AG04449 (cell line): ENCODE measurements at regions not wholly inside any gene's neighbourhood (a gene's known extent, or its start where the extent isn't known, plus 50 kb on each side); places are given as distances from the start of the nearest gene placed in this dataset.
"Not testable (repeated sequence)": the region's sequence is repeated elsewhere in the genome, so short reads cannot be mapped to it uniquely, and the experiment has no call there.

Source experiments
- CTCF ChIA-PET: fragments of 350-600 bp; formaldehyde crosslinking; extraction: SDS; loops from one replicate; lab custom pipeline; 2021; ENCODE audit warnings: antibody characterized with exemption; lab: Yijun Ruan, JAX
- POLR2A ChIA-PET: fragments of 400-600, 350-600 bp; formaldehyde crosslinking; extraction: SDS; loops from one replicate; lab custom pipeline; 2020; ENCODE audit warnings: antibody characterized with exemption, inconsistent platforms; lab: Yijun Ruan, JAX
- DNase-seq: peaks from one replicate; pipeline ENCODE4 v3.0.0-alpha.2; 2010; ENCODE audit warnings: low read depth, low spot score
- H3K4me3 ChIP-seq: 2 replicates; pipeline ENCODE4 v1.5.1; 2011; ENCODE audit warnings: low read depth, mild to moderate bottlenecking, control low read depth, low read length
- CTCF ChIP-seq: IDR thresholded peaks from one replicate; pipeline ENCODE4 v1.5.1; 2011; ENCODE audit warnings: mild to moderate bottlenecking, moderate library complexity, low read length, control low read depth, inconsistent platforms; ENCODE audit not compliant: insufficient read depth; ENCODE audit errors: missing control alignments

- no peak for TF ChIP-seq CTCF
- CTCF ChIA-PET: no interaction called here
- POLR2A ChIA-PET: no interaction called here
- H3K4me3 ChIP-seq: no peak overlapping the region
- DNase-seq: no peak
Observed at GRCh38 chr6:165769884-165770283, 106.8 kb upstream of the PDE10A start.

- ChIA-PET CTCF (no interaction called here), POLR2A (no interaction called here)
- TF ChIP-seq CTCF: no peak
- H3K4me3 ChIP-seq: no peak overlapping the region
- DNase-seq: no peak
Observed at GRCh38 chr6:165769401-165769800, 106.4 kb upstream of the PDE10A start.

GRCh38 chr6:165768961-165769360 lies 105.9 kb upstream of the PDE10A start:
- no peak for TF ChIP-seq CTCF
- ChIA-PET CTCF (no interaction called here), POLR2A (no interaction called here)
- DNase-seq: no peak
- H3K4me3 ChIP-seq: no peak overlapping the region

- DNase-seq: no peak
- ChIA-PET POLR2A (no interaction called here), CTCF (no interaction called here)
- no peak for TF ChIP-seq CTCF
- no peak overlapping the region for H3K4me3 ChIP-seq
Observed at GRCh38 chr6:165767228-165767627, 104.2 kb upstream of the PDE10A start.

- TF ChIP-seq CTCF: no peak
- ChIA-PET POLR2A (no interaction called here), CTCF (no interaction called here)
- DNase-seq: no peak
- no peak overlapping the region for H3K4me3 ChIP-seq
Observed at GRCh38 chr6:165766457-165766856, 103.4 kb upstream of the PDE10A start.

GRCh38 chr6:165766026-165766425 lies 103.0 kb upstream of the PDE10A start:
- no peak overlapping the region for H3K4me3 ChIP-seq
- TF ChIP-seq CTCF: no peak
- DNase-seq: no peak
- CTCF ChIA-PET: no interaction called here
- POLR2A ChIA-PET: no interaction called here

GRCh38 chr6:165765256-165765655 lies 102.2 kb upstream of the PDE10A start:
- H3K4me3 ChIP-seq, POLR2A ChIA-PET, DNase-seq, CTCF ChIA-PET: not testable (repeated sequence)
